ENCODE measurements at regions not wholly inside any gene's neighbourhood (a gene's known extent, or its start where the extent isn't known, plus 50 kb on each side); places are given as distances from the start of the nearest gene placed in this dataset.

DNA sequence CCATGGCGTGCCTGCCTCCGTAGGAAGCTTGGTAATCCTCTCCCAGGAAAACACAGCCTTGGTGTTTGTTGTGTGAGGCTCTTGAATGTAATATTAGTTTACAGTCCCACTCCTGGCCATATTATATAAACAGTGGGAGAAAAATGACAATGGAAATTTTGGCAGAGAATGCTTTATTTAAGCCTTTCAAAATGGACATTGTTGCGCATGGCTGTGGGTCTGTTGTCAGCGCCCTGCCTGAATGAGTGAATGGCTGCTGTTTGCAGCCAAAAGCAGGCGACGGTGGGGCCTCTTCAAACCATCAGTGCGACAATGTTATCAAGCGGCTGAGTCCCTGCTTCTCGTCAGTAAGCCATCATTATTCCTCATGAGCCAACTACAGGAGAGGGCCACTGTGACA lies 201.8 kb upstream of the RMST start:
- no peak for DNase-seq
- no peak for TF ChIP-seq CTCF (IDR thresholded peaks at IDR 0.05; ENCODE audit: borderline replicate concordance)
- Histone ChIP-seq H3K27ac (replicated peaks) (no peak overlapping the region), H3K4me3 (no peak overlapping the region), H3K36me3 (no peaks in the 10 kb centered on the region), H3K9me3 (replicated peaks) (no peaks in the 10 kb centered on the region), H3K27me3 (ENCODE audit: low read depth) (no peaks in the 10 kb centered on the region), H3K4me1 (no peaks in the 10 kb centered on the region)
- intact Hi-C loops (cut with micrococcal nuclease) = no loop called here

- TF ChIP-seq CTCF (IDR thresholded peaks at IDR 0.05; ENCODE audit: borderline replicate concordance) = no peak
- Histone ChIP-seq H3K27ac (replicated peaks) (no peak overlapping the region), H3K27me3 (ENCODE audit: low read depth) (no peaks in the 10 kb centered on the region), H3K9me3 (replicated peaks) (peaks cover 20% of the 10 kb centered on the region), H3K4me1 (no peaks in the 10 kb centered on the region), H3K4me3 (no peak overlapping the region), H3K36me3 (no peaks in the 10 kb centered on the region)
- DNase-seq = no peak
- intact Hi-C loops (cut with micrococcal nuclease) = no loop called here
Observed at GRCh38 chr12:97267166-97267565, 195.4 kb upstream of the RMST start.

DNA sequence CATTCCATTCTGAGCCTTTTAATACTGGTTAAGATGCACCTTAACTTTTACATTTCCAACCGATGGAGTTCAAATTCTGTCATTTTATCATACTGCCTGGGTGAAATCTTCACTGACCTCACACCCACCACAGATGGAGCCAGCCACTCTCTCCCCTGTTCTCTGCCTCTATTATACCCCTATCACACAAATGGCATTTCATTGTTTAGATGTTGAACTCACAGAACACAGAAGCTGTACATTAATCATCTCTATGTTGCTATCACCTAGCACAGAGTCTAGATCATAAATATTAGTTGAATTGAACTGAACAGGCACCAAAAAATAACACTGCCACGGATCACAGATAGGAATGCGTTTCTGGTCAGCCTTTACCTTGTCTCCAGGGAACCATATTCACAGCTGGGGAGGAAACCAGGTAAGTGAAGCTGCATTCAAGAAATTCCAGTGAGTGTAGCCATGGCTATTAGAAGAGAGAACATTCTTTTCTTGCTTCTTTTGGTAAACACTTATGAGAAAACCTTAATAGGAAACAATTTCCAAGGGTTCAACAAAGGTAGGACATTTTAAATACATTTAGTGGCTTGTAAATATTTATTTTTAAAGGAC lies 194.9 kb upstream of the RMST start:
- DNase-seq = no peak
- H3K27me3 ChIP-seq (ENCODE audit: low read depth) = no peaks in the 10 kb centered on the region
- H3K27ac ChIP-seq (replicated peaks) = no peak overlapping the region
- no peaks in the 10 kb centered on the region for H3K36me3 ChIP-seq
- H3K4me3 ChIP-seq = no peak overlapping the region
- no peak for TF ChIP-seq CTCF (IDR thresholded peaks at IDR 0.05; ENCODE audit: borderline replicate concordance)
- H3K9me3 ChIP-seq (replicated peaks) = peaks cover 24% of the 10 kb centered on the region
- intact Hi-C loops (cut with micrococcal nuclease) = no loop called here
- no peaks in the 10 kb centered on the region for H3K4me1 ChIP-seq

- Histone ChIP-seq H3K4me3 (no peak overlapping the region), H3K27me3 (ENCODE audit: low read depth) (peaks cover 19% of the 10 kb centered on the region), H3K4me1 (no peaks in the 10 kb centered on the region), H3K9me3 (replicated peaks) (peaks cover 28% of the 10 kb centered on the region), H3K36me3 (no peaks in the 10 kb centered on the region), H3K27ac (replicated peaks) (no peak overlapping the region)
- no peak for TF ChIP-seq CTCF (IDR thresholded peaks at IDR 0.05; ENCODE audit: borderline replicate concordance)
- no peak for DNase-seq
- intact Hi-C loops (cut with micrococcal nuclease) = no loop called here
Observed at GRCh38 chr12:97272471-97272870, 190.1 kb upstream of the RMST start.

DNA sequence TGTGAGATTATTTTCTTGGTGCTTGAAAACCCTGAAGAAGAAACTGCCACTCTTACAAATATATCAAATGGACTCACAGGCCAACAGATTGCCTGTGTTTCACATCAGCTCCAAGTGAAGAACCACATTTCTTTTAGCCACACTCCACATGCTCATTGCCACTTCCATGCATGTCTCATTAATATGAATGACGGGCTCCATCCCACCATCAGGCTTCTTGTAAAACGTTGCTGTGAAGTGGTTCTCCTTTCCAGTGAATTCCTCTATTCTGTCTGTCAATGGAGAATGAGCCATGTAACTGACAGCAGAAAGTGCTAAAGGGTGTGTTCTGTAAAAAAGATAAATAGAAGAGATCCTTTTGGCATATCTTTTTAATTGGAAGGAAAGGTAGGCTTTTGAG lies 188.2 kb upstream of the RMST start:
- Histone ChIP-seq H3K27ac (replicated peaks) (no peak overlapping the region), H3K36me3 (no peaks in the 10 kb centered on the region), H3K27me3 (ENCODE audit: low read depth) (peaks cover 19% of the 10 kb centered on the region), H3K4me1 (no peaks in the 10 kb centered on the region), H3K4me3 (no peak overlapping the region), H3K9me3 (replicated peaks) (peaks cover 15% of the 10 kb centered on the region)
- no peak for TF ChIP-seq CTCF (IDR thresholded peaks at IDR 0.05; ENCODE audit: borderline replicate concordance)
- DNase-seq = no peak
- intact Hi-C loops (cut with micrococcal nuclease) = no loop called here
